Tibial nerve (tissue), 3 donors: ENCODE measurements at regions not wholly inside any gene's neighbourhood (a gene's known extent, or its start where the extent isn't known, plus 50 kb on each side); places are given as distances from the start of the nearest gene placed in this dataset.

Source experiments
- CTCF ChIP-seq, 5 experiments: fragments of 200-600 bp in 3 of 5; fragments of 450-650 bp in 2 of 5; sonication (generic) in 3 of 5; IDR thresholded peaks; one replicate each; pipeline ENCODE4 v1.5.1; 2016 to 2019; ENCODE audit warnings: antibody characterized with exemption in 5 of 5, mild to moderate bottlenecking in 3 of 5, moderate library complexity in 2 of 5
- POLR2A ChIP-seq, 2 donors: fragments of 450-650 bp; IDR thresholded peaks; one replicate each; pipeline ENCODE4 v1.6.1; 2017; ENCODE audit warnings: antibody characterized with exemption in 2 of 2, mild to moderate bottlenecking in 2 of 2, moderate library complexity in 2 of 2

- TF ChIP-seq CTCF (IDR thresholded peaks at IDR 0.05), result no peak
- no peak for TF ChIP-seq POLR2A (IDR thresholded peaks at IDR 0.05)
Measured at GRCh38 chr4:137823007-137823406, 290.7 kb upstream of the PCDH18 start.
